Neural cell (in vitro differentiated cells): ENCODE measurements at regions not wholly inside any gene's neighbourhood (a gene's known extent, or its start where the extent isn't known, plus 50 kb on each side); places are given as distances from the start of the nearest gene placed in this dataset.

ENCODE experiments used
- H2AFZ ChIP-seq: fragments of 200-600, 300-800 bp; sonication (generic), shearing (Covaris generic); 2 replicates; pipeline ENCODE4 v1.6.0; 2014; ENCODE audit warnings: low read depth, mild to moderate bottlenecking, antibody characterized with exemption, low read length, moderate library complexity
- H3F3A ChIP-seq: fragments of 200-600 bp; shearing (Covaris generic); 2 replicates; pipeline ENCODE4 v1.6.1; 2016; ENCODE audit warnings: mild to moderate bottlenecking, moderate library complexity, mixed read lengths, antibody characterized with exemption, low read length; ENCODE audit not compliant: insufficient read depth, poor library complexity, severe bottlenecking
- H3K27ac ChIP-seq: fragments of 200-600, 300-800 bp; sonication (generic), shearing (Covaris generic); 2 replicates; pipeline ENCODE4 v1.5.1; 2014; ENCODE audit warnings: mild to moderate bottlenecking, low read length, moderate library complexity
- H3K27me3 ChIP-seq: fragments of 300-800, 200-600 bp; sonication (generic), shearing (Covaris generic); 2 replicates; pipeline ENCODE4 v1.6.0; 2014; ENCODE audit warnings: mild to moderate bottlenecking, low read depth, low read length, moderate library complexity; ENCODE audit not compliant: insufficient read depth
- H3K36me3 ChIP-seq: fragments of 300-800, 200-600 bp; sonication (generic), shearing (Covaris generic); 2 replicates; pipeline ENCODE4 v1.5.1; 2014; ENCODE audit warnings: mild to moderate bottlenecking, antibody characterized with exemption, low read length, moderate library complexity; ENCODE audit not compliant: insufficient read depth
- H3K4me2 ChIP-seq: fragments of 300-800, 200-600 bp; sonication (generic), shearing (Covaris generic); 2 replicates; pipeline ENCODE4 v1.6.0; 2014; ENCODE audit warnings: mild to moderate bottlenecking, low read length
- H3K4me3 ChIP-seq: fragments of 300-800, 200-600 bp; sonication (generic), shearing (Covaris generic); 2 replicates; pipeline ENCODE4 v1.5.1; 2014; ENCODE audit warnings: mild to moderate bottlenecking, low read length, moderate library complexity
- H3K79me2 ChIP-seq: fragments of 200-600 bp; shearing (Covaris generic); replicated peaks from 2 replicates; pipeline ENCODE4 v1.6.0; 2014; ENCODE audit warnings: mild to moderate bottlenecking, low read length, moderate library complexity; ENCODE audit not compliant: insufficient read depth
- H3K9ac ChIP-seq: fragments of 300-800, 200-600 bp; sonication (generic), shearing (Covaris generic); 2 replicates; pipeline ENCODE4 v1.6.1; 2016; ENCODE audit warnings: mild to moderate bottlenecking, low read length, mixed read lengths
- H3K9me2 ChIP-seq: fragments of 200-600 bp; shearing (Covaris generic); 2 replicates; pipeline ENCODE4 v1.6.1; 2016; ENCODE audit warnings: mild to moderate bottlenecking, low read length, mixed read lengths; ENCODE audit not compliant: insufficient read depth
- H3K9me3 ChIP-seq: fragments of 200-600, 300-800 bp; sonication (generic), shearing (Covaris generic); 2 replicates; pipeline ENCODE4 v1.6.1; 2016; ENCODE audit warnings: mild to moderate bottlenecking, mixed run types, low read length, moderate library complexity, mixed read lengths
- H4K20me1 ChIP-seq: fragments of 200-600 bp; shearing (Covaris generic); 2 replicates; pipeline ENCODE4 v1.6.1; 2016; ENCODE audit warnings: mild to moderate bottlenecking, mixed run types; ENCODE audit not compliant: insufficient read depth
- EP300 ChIP-seq: fragments of 450-650 bp; conservative IDR thresholded peaks from 2 replicates; pipeline ENCODE4 v1.6.1; 2014; ENCODE audit warnings: antibody characterized with exemption, mild to moderate bottlenecking, moderate library complexity; ENCODE audit not compliant: poor library complexity, severe bottlenecking
- EZH2 ChIP-seq: fragments of 200-600, 300-800 bp; shearing (Covaris generic), sonication (generic); IDR thresholded peaks from 2 replicates; pipeline ENCODE4 v1.6.1; 2014; ENCODE audit warnings: antibody characterized with exemption, low read length, borderline replicate concordance, mild to moderate bottlenecking; ENCODE audit not compliant: insufficient read depth, poor library complexity, severe bottlenecking
- MXI1 ChIP-seq: fragments of 450-650 bp; conservative IDR thresholded peaks from 2 replicates; pipeline ENCODE4 v1.6.1; 2014; ENCODE audit warnings: antibody characterized with exemption, mild to moderate bottlenecking; ENCODE audit not compliant: poor library complexity, severe bottlenecking
- POLR2AphosphoS5 ChIP-seq: IDR thresholded peaks from 2 replicates; pipeline ENCODE4 v1.6.1; 2012
- RAD21 ChIP-seq: fragments of 450-650 bp; conservative IDR thresholded peaks from 2 replicates; pipeline ENCODE4 v1.6.1; 2014; ENCODE audit warnings: antibody characterized with exemption, mild to moderate bottlenecking, moderate library complexity
- SMC3 ChIP-seq: fragments of 450-650 bp; conservative IDR thresholded peaks from 2 replicates; pipeline ENCODE4 v1.6.1; 2014; ENCODE audit warnings: antibody characterized with exemption, mild to moderate bottlenecking, moderate library complexity; ENCODE audit not compliant: poor library complexity
- TAF1 ChIP-seq: IDR thresholded peaks from 2 replicates; pipeline ENCODE4 v1.6.1; 2012; ENCODE audit warnings: low read depth
- TF ChIP-seq, protein P1 (sequence below): fragments of 450-650 bp; IDR thresholded peaks from 2 replicates; pipeline ENCODE4 v1.5.1; 2014; ENCODE audit warnings: antibody characterized with exemption, mild to moderate bottlenecking, moderate library complexity; ENCODE audit not compliant: poor library complexity, severe bottlenecking
- TF ChIP-seq, protein P2 (sequence below): IDR thresholded peaks from 2 replicates; pipeline ENCODE4 v1.6.1; 2012; ENCODE audit warnings: borderline replicate concordance

DNA sequence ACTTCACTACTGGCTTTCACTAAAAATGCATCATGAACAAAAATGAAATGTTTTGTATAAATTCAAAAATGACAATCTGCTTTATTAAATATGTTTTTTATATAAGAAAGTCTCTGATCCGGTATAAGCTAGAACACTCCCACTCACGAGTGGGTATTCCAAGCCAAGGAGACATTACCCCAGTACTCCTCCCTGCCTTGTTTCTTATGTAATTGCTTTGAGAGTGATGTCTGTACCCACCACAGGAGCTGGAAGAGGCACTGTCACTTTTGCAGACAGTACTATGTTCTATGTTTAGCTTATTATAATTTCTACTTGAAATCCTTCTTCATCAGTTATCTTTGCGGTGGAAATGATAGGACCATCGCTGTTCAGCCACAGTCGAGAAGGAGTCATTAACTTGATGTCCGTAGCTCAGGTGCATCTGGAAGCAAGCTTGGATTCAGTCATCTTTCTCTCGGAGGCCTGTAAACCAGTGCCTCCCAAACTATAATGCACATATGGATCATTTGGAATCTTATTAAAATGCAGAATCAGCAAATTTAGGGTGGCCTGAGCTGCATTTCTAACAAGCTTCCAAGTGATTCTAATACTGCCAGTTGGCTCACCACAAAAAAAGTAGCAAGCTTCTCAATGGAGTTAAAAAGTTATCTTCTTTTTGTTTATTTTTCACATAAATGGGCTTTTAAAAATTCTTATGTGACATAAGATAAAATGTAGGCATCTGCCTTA, 396.4 kb downstream of the GRIA2 start:
- H3K9ac ChIP-seq, result no peak overlapping the region
- no peaks in the 10 kb centered on the region for H3F3A ChIP-seq
- H4K20me1 ChIP-seq, result no peaks in the 10 kb centered on the region
- no peaks in the 10 kb centered on the region for H3K9me3 ChIP-seq
- no peak overlapping the region for H3K27ac ChIP-seq
- H3K9me2 ChIP-seq, result no peaks in the 10 kb centered on the region
- no peak overlapping the region for H3K4me2 ChIP-seq
- no peaks in the 10 kb centered on the region for H3K36me3 ChIP-seq
- no peak for TF ChIP-seq MXI1
- TF ChIP-seq RAD21, result no peak
- no peak for TF ChIP-seq POLR2AphosphoS5
- no peak for TF ChIP-seq SMC3
- no peak for TF ChIP-seq EP300
- TF ChIP-seq, protein P1, sequence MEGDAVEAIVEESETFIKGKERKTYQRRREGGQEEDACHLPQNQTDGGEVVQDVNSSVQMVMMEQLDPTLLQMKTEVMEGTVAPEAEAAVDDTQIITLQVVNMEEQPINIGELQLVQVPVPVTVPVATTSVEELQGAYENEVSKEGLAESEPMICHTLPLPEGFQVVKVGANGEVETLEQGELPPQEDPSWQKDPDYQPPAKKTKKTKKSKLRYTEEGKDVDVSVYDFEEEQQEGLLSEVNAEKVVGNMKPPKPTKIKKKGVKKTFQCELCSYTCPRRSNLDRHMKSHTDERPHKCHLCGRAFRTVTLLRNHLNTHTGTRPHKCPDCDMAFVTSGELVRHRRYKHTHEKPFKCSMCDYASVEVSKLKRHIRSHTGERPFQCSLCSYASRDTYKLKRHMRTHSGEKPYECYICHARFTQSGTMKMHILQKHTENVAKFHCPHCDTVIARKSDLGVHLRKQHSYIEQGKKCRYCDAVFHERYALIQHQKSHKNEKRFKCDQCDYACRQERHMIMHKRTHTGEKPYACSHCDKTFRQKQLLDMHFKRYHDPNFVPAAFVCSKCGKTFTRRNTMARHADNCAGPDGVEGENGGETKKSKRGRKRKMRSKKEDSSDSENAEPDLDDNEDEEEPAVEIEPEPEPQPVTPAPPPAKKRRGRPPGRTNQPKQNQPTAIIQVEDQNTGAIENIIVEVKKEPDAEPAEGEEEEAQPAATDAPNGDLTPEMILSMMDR, result no peak
- no peaks in the 10 kb centered on the region for H3K27me3 ChIP-seq
- H3K4me3 ChIP-seq, result no peak overlapping the region
- H3K79me2 ChIP-seq, result no peaks in the 10 kb centered on the region
- H2AFZ ChIP-seq, result no peak overlapping the region

DNA sequence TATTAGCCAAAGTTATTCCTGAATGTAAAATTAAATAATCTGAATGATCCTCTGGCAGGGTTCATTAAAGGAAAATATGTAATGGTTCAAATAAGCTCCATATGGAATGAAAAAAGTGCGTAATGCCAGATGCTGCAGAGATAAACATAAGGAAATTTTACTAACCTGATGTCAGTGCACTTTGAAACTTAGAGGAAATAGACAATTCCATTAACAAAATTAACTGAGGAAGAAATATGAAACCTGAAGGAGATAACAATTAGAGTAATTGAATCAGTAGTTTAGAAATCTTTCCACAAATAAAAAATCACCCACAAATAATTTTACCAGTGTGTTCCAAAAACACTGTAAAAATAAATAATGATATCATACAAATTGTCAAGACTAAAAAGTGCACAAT, 387.5 kb downstream of the GRIA2 start:
- Histone ChIP-seq H3K9me3 (no peaks in the 10 kb centered on the region), H3K4me3 (no peak overlapping the region), H3K79me2 (no peaks in the 10 kb centered on the region), H3K36me3 (no peaks in the 10 kb centered on the region), H3K9ac (no peak overlapping the region), H3F3A (no peaks in the 10 kb centered on the region), H2AFZ (no peak overlapping the region), H4K20me1 (no peaks in the 10 kb centered on the region), H3K9me2 (no peaks in the 10 kb centered on the region), H3K27ac (no peak overlapping the region), H3K4me2 (no peak overlapping the region), H3K27me3 (no peaks in the 10 kb centered on the region)
- no peak for TF ChIP-seq EZH2

DNA sequence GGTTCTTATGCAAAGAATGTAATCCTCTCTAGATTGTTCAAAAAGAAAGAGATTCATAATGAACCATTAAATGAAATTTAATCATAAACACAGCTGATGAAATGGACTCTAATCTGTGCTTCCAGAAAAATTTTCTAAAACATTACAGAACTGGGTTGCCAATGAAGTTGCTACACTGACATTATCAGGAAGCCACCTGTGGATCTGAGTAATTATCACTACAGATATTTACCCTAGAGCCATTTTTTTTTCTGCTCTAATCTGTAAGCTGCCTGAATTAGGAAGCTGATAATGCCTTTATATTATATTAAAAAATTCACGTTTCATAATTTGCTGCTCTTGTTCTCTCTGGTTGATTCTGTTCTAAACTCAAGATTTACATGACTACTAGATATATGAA, 380.1 kb downstream of the GRIA2 start:
- Histone ChIP-seq H3K9ac (no peak overlapping the region), H4K20me1 (no peaks in the 10 kb centered on the region), H3K4me3 (no peak overlapping the region), H3K9me2 (no peaks in the 10 kb centered on the region), H2AFZ (no peak overlapping the region), H3K27me3 (no peaks in the 10 kb centered on the region), H3K4me2 (no peak overlapping the region), H3K27ac (no peak overlapping the region), H3K79me2 (no peaks in the 10 kb centered on the region), H3K9me3 (no peaks in the 10 kb centered on the region), H3F3A (no peaks in the 10 kb centered on the region), H3K36me3 (no peaks in the 10 kb centered on the region)
- TF ChIP-seq MXI1 (no peak), SMC3 (no peak), EZH2 (no peak), EP300 (no peak), POLR2AphosphoS5 (no peak), TAF1 (no peak), RAD21 (no peak)
- TF ChIP-seq, protein P2, sequence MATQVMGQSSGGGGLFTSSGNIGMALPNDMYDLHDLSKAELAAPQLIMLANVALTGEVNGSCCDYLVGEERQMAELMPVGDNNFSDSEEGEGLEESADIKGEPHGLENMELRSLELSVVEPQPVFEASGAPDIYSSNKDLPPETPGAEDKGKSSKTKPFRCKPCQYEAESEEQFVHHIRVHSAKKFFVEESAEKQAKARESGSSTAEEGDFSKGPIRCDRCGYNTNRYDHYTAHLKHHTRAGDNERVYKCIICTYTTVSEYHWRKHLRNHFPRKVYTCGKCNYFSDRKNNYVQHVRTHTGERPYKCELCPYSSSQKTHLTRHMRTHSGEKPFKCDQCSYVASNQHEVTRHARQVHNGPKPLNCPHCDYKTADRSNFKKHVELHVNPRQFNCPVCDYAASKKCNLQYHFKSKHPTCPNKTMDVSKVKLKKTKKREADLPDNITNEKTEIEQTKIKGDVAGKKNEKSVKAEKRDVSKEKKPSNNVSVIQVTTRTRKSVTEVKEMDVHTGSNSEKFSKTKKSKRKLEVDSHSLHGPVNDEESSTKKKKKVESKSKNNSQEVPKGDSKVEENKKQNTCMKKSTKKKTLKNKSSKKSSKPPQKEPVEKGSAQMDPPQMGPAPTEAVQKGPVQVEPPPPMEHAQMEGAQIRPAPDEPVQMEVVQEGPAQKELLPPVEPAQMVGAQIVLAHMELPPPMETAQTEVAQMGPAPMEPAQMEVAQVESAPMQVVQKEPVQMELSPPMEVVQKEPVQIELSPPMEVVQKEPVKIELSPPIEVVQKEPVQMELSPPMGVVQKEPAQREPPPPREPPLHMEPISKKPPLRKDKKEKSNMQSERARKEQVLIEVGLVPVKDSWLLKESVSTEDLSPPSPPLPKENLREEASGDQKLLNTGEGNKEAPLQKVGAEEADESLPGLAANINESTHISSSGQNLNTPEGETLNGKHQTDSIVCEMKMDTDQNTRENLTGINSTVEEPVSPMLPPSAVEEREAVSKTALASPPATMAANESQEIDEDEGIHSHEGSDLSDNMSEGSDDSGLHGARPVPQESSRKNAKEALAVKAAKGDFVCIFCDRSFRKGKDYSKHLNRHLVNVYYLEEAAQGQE, result no peak
- TF ChIP-seq, protein P1, result no peak
